ENCODE measurements at regions not wholly inside any gene's neighbourhood (a gene's known extent, or its start where the extent isn't known, plus 50 kb on each side); places are given as distances from the start of the nearest gene placed in this dataset.

DNA sequence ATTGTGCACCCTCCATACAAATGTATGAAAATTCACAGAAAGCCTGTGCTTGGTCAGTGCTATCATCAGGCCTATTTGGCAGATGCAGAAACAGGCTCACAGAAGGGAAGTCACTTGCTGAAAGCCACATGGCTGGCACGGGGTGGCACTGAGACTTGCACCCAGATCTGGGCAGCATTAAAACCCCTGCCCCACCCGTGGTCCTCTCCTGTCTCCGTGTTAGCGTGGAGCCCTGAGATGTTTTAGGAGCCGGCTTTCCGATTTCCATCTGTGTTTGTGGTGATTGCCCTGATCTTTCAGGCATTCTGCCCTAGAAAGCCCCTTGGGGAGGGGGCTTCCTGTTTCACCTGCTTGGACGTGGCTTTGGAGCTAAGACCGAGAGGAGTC lies 102.2 kb upstream of the IER5L start:
- no peaks in the 10 kb centered on the region for H3K27me3 Mint-ChIP-seq (ENCODE audit: insufficient read depth, unreplicated experiment)
- no TSS peak for BruUV-seq (replicated peaks)
- H3K4me3 Mint-ChIP-seq (ENCODE audit: unreplicated experiment), result no peak overlapping the region
- intact Hi-C loops (cut with micrococcal nuclease), result no loop called here
- TF ChIP-seq, protein P1, sequence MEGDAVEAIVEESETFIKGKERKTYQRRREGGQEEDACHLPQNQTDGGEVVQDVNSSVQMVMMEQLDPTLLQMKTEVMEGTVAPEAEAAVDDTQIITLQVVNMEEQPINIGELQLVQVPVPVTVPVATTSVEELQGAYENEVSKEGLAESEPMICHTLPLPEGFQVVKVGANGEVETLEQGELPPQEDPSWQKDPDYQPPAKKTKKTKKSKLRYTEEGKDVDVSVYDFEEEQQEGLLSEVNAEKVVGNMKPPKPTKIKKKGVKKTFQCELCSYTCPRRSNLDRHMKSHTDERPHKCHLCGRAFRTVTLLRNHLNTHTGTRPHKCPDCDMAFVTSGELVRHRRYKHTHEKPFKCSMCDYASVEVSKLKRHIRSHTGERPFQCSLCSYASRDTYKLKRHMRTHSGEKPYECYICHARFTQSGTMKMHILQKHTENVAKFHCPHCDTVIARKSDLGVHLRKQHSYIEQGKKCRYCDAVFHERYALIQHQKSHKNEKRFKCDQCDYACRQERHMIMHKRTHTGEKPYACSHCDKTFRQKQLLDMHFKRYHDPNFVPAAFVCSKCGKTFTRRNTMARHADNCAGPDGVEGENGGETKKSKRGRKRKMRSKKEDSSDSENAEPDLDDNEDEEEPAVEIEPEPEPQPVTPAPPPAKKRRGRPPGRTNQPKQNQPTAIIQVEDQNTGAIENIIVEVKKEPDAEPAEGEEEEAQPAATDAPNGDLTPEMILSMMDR (IDR thresholded peaks at IDR 0.05; ENCODE audit: unreplicated experiment), result no peak
- H3K36me3 Mint-ChIP-seq (ENCODE audit: insufficient read depth, unreplicated experiment), result peaks cover 12% of the 10 kb centered on the region
- H3K27ac Mint-ChIP-seq (ENCODE audit: low read depth, unreplicated experiment), result no peak overlapping the region
- CTCF ChIA-PET, result interaction anchor here (0.6 to 1.6 kb wide), 2 partner anchors 13 to 14 kb away, joined by 3 to 4 read pairs; no protein-coding TSS in a partner anchor
- no peaks in the 10 kb centered on the region for H3K9me3 Mint-ChIP-seq (ENCODE audit: unreplicated experiment)
- POLR2A ChIA-PET, result no interaction called here
- no peak for DNase-seq (ENCODE audit: unreplicated experiment)
- H3K4me1 Mint-ChIP-seq (ENCODE audit: insufficient read depth, unreplicated experiment), result peaks cover 30% of the 10 kb centered on the region

DNA sequence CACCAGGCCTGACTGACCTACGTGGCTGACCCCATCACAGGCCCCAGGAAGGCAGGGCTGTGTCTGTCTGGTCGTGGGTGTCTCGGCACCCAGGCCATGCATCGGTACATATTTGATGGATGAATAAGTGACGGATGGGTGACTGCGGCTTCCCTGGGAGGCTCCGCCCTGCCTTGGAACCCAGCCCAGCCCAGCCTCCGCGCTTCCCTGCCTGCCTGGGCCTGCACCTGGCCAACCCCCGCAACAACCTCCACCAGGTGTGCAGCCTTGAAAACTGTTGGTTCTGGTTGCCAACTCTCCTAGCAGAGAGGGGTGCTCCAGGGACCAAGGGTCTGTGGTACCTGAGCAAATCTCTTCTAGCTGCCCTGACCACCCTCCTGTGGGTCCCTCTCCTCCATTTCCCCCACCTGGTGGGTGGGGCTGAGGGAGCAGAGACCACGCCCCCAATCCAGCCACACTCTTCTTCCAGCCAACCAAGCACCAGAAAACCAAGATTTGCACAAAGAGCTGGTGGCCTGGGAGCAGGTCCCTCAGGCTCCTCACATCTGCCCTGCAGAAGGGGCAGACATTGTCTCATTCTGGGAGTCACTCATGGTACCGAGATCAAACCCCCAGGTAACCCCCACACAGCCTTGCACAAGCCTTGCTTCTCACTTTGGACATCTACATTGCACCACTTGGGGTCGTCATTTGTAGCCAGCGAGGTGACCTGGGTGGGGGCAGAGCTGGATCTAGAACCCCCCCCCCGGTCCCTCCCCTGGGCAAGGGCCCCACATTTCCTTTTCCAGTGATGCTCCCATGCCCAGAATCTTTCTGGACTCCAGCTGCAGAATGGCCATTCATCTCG lies 100.6 kb upstream of the IER5L start:
- Mint-ChIP-seq H3K27ac (ENCODE audit: low read depth, unreplicated experiment) (peak overlapping the region; percentile 76), H3K36me3 (ENCODE audit: insufficient read depth, unreplicated experiment) (peaks cover 12% of the 10 kb centered on the region), H3K4me3 (ENCODE audit: unreplicated experiment) (peak overlapping the region; percentile 50), H3K27me3 (ENCODE audit: insufficient read depth, unreplicated experiment) (no peaks in the 10 kb centered on the region), H3K4me1 (ENCODE audit: insufficient read depth, unreplicated experiment) (peaks cover 35% of the 10 kb centered on the region), H3K9me3 (ENCODE audit: unreplicated experiment) (no peaks in the 10 kb centered on the region)
- peak; percentile 85 for DNase-seq (ENCODE audit: unreplicated experiment)
- intact Hi-C loops (cut with micrococcal nuclease), result no loop called here
- POLR2A ChIA-PET, result interaction anchor here (0.5 to 3.5 kb wide), 7 partner anchors 20 to 222 kb away, joined by 3 to 20 read pairs (median 5); partner anchors contain the start of gene IER5L
- CTCF ChIA-PET, result interaction anchor here (1.0 to 1.6 kb wide), 3 partner anchors 14 to 361 kb away, joined by 3 to 4 read pairs (median 4); no protein-coding TSS in a partner anchor
- BruUV-seq (replicated peaks), result no TSS peak
- TF ChIP-seq, protein P1 (IDR thresholded peaks at IDR 0.05; ENCODE audit: unreplicated experiment), result no peak

DNA sequence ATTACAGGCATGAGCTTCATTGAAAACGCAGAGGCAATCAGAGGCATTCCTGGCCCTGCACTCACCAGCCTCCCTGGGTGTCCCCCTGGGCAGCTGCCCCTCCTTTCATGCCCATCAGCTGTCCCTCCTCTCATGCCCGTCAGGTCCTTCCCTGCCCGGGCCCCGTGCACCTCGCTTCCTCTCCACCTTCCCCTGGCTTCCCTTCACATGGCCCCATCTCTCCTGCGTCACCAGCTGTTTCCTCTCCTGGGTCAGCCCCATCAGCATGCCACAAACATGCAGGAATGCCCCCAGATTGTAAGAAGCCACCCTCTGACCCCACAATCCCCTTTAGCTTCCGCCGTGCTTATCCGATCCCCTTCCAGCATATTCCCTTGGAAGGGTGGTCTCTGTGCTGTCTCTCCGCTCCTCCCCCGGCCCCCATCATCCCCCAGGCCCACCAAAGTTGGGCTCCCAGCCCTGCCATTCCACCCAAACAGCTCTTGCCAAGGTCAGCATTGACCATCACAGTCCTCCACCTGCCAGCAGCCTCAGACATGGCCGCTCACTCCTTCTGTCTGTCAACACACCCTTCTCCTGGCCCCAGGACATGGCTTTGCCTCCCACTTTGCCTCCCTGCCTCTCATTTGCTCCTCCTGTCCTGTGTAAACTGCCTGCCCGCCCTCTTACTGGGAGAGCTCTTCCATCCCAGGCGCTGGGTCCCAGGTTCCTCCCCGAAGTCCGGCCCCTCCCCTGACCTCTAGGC lies 98.6 kb upstream of the IER5L start:
- Mint-ChIP-seq H3K9me3 (ENCODE audit: unreplicated experiment) (no peaks in the 10 kb centered on the region), H3K27ac (ENCODE audit: low read depth, unreplicated experiment) (peak overlapping the region; percentile 57), H3K36me3 (ENCODE audit: insufficient read depth, unreplicated experiment) (peaks cover 12% of the 10 kb centered on the region), H3K4me3 (ENCODE audit: unreplicated experiment) (no peak overlapping the region), H3K27me3 (ENCODE audit: insufficient read depth, unreplicated experiment) (no peaks in the 10 kb centered on the region), H3K4me1 (ENCODE audit: insufficient read depth, unreplicated experiment) (peaks cover 38% of the 10 kb centered on the region)
- POLR2A ChIA-PET, result interaction anchor here (0.6 to 3.5 kb wide), 6 partner anchors 18 to 102 kb away, joined by 3 to 20 read pairs (median 3); partner anchors contain the start of gene IER5L
- intact Hi-C loops (cut with micrococcal nuclease), result no loop called here
- TF ChIP-seq, protein P1 (IDR thresholded peaks at IDR 0.05; ENCODE audit: unreplicated experiment), result no peak
- no TSS peak for BruUV-seq (replicated peaks)
- DNase-seq (ENCODE audit: unreplicated experiment), result no peak
- CTCF ChIA-PET, result interaction anchor here (0.5 to 1.6 kb wide), 5 partner anchors 49 to 703 kb away, joined by 3 to 5 read pairs (median 3); no protein-coding TSS in a partner anchor

Data from MCF 10A (cell line).